ENCODE measurements at regions not wholly inside any gene's neighbourhood (a gene's known extent, or its start where the extent isn't known, plus 50 kb on each side); places are given as distances from the start of the nearest gene placed in this dataset.

DNA sequence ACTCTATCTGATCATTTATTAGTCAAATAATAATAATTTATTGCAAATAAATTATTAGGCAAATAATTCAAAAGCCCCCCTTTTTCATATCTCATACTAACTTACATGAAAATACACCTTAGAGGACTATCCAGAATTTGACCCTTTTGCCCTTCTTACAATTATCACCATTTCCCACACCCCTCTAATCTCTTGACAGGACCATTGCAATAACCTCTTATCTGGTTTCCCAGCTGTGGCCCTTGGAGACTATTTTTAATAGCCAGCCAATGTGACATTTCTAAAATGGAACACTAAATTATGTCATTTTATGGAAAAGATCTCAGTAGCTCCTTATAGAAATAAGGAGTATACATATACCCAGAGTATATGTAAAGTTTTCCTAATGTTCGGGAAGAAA is 588.4 kb upstream of the COX7C start:
- TF ChIP-seq, protein P1, sequence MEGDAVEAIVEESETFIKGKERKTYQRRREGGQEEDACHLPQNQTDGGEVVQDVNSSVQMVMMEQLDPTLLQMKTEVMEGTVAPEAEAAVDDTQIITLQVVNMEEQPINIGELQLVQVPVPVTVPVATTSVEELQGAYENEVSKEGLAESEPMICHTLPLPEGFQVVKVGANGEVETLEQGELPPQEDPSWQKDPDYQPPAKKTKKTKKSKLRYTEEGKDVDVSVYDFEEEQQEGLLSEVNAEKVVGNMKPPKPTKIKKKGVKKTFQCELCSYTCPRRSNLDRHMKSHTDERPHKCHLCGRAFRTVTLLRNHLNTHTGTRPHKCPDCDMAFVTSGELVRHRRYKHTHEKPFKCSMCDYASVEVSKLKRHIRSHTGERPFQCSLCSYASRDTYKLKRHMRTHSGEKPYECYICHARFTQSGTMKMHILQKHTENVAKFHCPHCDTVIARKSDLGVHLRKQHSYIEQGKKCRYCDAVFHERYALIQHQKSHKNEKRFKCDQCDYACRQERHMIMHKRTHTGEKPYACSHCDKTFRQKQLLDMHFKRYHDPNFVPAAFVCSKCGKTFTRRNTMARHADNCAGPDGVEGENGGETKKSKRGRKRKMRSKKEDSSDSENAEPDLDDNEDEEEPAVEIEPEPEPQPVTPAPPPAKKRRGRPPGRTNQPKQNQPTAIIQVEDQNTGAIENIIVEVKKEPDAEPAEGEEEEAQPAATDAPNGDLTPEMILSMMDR (IDR thresholded peaks at IDR 0.05; ENCODE audit: low read depth, low read length): no peak
- no peak for TF ChIP-seq POLR2A (IDR thresholded peaks at IDR 0.05; ENCODE audit: extremely low read depth, insufficient read length)

Measured in NB4 (cell line).